Ishikawa (cell line): ENCODE measurements at regions not wholly inside any gene's neighbourhood (a gene's known extent, or its start where the extent isn't known, plus 50 kb on each side); places are given as distances from the start of the nearest gene placed in this dataset.

Source experiments
- CEBPB ChIP-seq: IDR thresholded peaks from 2 replicates; pipeline ENCODE4 v1.6.1; 2012
- CREB1 ChIP-seq: IDR thresholded peaks from 2 replicates; pipeline ENCODE4 v1.6.1; 2012; ENCODE audit warnings: low read depth
- EGR1 ChIP-seq: IDR thresholded peaks from 2 replicates; pipeline ENCODE4 v1.6.1; 2012
- EP300 ChIP-seq: IDR thresholded peaks from 2 replicates; pipeline ENCODE4 v1.6.1; 2012; ENCODE audit warnings: borderline replicate concordance
- FOXM1 ChIP-seq: IDR thresholded peaks from 2 replicates; pipeline ENCODE4 v1.6.1; 2012; ENCODE audit warnings: low read depth, borderline replicate concordance
- MAX ChIP-seq: IDR thresholded peaks from 2 replicates; pipeline ENCODE4 v1.6.1; 2012
- NFIC ChIP-seq: IDR thresholded peaks from 2 replicates; pipeline ENCODE4 v1.6.1; 2012
- RAD21 ChIP-seq: IDR thresholded peaks from 2 replicates; pipeline ENCODE4 v1.6.1; 2012; ENCODE audit warnings: low read depth
- REST ChIP-seq: IDR thresholded peaks from 2 replicates; pipeline ENCODE4 v1.6.1; 2012; ENCODE audit warnings: low read depth, mild to moderate bottlenecking
- TAF1 ChIP-seq: IDR thresholded peaks from 2 replicates; pipeline ENCODE4 v1.6.1; 2012; ENCODE audit warnings: low read depth, mild to moderate bottlenecking
- TCF12 ChIP-seq: IDR thresholded peaks from 2 replicates; pipeline ENCODE4 v1.6.1; 2012; ENCODE audit warnings: low read depth
- TEAD4 ChIP-seq: IDR thresholded peaks from 2 replicates; pipeline ENCODE4 v1.6.1; 2012
- USF1 ChIP-seq: IDR thresholded peaks from 2 replicates; pipeline ENCODE4 v1.6.1; 2012
- YY1 ChIP-seq: IDR thresholded peaks from 2 replicates; pipeline ENCODE4 v1.6.1; 2012; ENCODE audit warnings: low read depth
- ZBTB7A ChIP-seq: IDR thresholded peaks from 2 replicates; pipeline ENCODE4 v1.6.1; 2012; ENCODE audit warnings: low read depth

- TF ChIP-seq NFIC (no peak), EP300 (no peak), EGR1 (no peak), YY1 (no peak)
Measured at GRCh38 chr10:90418869-90419652, 438.8 kb downstream of the HTR7 start.

- TF ChIP-seq NFIC: no peak
- no peak for TF ChIP-seq YY1
- TF ChIP-seq EGR1: no peak
- TF ChIP-seq RAD21: no peak
- TF ChIP-seq FOXM1: no peak
- no peak for TF ChIP-seq TEAD4
- no peak for TF ChIP-seq USF1
- no peak for TF ChIP-seq MAX
- TF ChIP-seq EP300: no peak
- TF ChIP-seq REST: no peak
- no peak for TF ChIP-seq ZBTB7A
- TF ChIP-seq TCF12: no peak
- TF ChIP-seq CREB1: no peak
- TF ChIP-seq CEBPB: no peak
Measured at GRCh38 chr10:90420637-90421318, 437.1 kb downstream of the HTR7 start.

- TF ChIP-seq EP300: no peak
- no peak for TF ChIP-seq TAF1
- no peak for TF ChIP-seq USF1
- no peak for TF ChIP-seq REST
- no peak for TF ChIP-seq RAD21
- no peak for TF ChIP-seq TEAD4
- no peak for TF ChIP-seq NFIC
- TF ChIP-seq CREB1: no peak
- no peak for TF ChIP-seq TCF12
- TF ChIP-seq YY1: no peak
- no peak for TF ChIP-seq ZBTB7A
- TF ChIP-seq FOXM1: no peak
- no peak for TF ChIP-seq MAX
- no peak for TF ChIP-seq CEBPB
- TF ChIP-seq EGR1: no peak
Measured at GRCh38 chr10:90421874-90422273, 436.0 kb downstream of the HTR7 start.

- TF ChIP-seq YY1 (no peak), RAD21 (no peak), EGR1 (no peak), EP300 (no peak), CREB1 (no peak), MAX (no peak), TEAD4 (no peak), FOXM1 (no peak), TCF12 (no peak), NFIC (no peak), USF1 (no peak), REST (no peak), ZBTB7A (no peak), CEBPB (no peak), TAF1 (no peak)
Measured at GRCh38 chr10:90424730-90425129, 433.1 kb downstream of the HTR7 start.
